ENCODE measurements at regions not wholly inside any gene's neighbourhood (a gene's known extent, or its start where the extent isn't known, plus 50 kb on each side); places are given as distances from the start of the nearest gene placed in this dataset.
"Not testable (repeated sequence)": the region's sequence is repeated elsewhere in the genome, so short reads cannot be mapped to it uniquely, and the experiment has no call there.

GRCh38 chr2:121066526-121066925 is 218.5 kb downstream of the TFCP2L1 start:
- DNase-seq = no peak

DNA sequence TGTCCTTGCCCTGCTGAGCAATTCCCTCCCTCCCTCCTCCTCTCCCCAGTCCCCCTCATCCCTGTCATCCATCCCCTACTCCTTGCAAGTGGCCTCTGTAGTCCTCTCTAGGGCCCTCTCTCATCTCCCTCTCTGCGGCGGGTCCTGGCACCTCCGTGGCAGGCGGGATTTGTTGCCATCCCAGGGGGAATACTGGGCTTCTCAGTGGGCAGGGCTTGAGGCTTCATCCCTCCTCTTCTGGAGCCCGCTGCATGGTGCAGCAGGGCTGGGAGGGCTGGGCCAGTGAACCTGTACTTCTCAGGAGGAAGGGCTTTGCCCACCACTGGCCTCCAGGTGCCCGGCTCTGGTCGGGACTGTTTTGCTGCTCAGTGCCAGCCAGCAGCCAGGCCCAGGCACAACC is 216.2 kb downstream of the TFCP2L1 start:
- no peak for DNase-seq

GRCh38 chr2:121069434-121069969 is 215.5 kb downstream of the TFCP2L1 start:
- no peak for DNase-seq

GRCh38 chr2:121070061-121070460 is 214.9 kb downstream of the TFCP2L1 start:
- DNase-seq = not testable (repeated sequence)

GRCh38 chr2:121071034-121071504 is 213.9 kb downstream of the TFCP2L1 start:
- DNase-seq = peak; percentile 59 to 80 (median 59)

- DNase-seq = no peak
These were observed 212.2 kb downstream of the TFCP2L1 start for GRCh38 chr2:121072784-121073183.

GRCh38 chr2:121073320-121074210 is 211.4 kb downstream of the TFCP2L1 start:
- no peak for DNase-seq

DNA sequence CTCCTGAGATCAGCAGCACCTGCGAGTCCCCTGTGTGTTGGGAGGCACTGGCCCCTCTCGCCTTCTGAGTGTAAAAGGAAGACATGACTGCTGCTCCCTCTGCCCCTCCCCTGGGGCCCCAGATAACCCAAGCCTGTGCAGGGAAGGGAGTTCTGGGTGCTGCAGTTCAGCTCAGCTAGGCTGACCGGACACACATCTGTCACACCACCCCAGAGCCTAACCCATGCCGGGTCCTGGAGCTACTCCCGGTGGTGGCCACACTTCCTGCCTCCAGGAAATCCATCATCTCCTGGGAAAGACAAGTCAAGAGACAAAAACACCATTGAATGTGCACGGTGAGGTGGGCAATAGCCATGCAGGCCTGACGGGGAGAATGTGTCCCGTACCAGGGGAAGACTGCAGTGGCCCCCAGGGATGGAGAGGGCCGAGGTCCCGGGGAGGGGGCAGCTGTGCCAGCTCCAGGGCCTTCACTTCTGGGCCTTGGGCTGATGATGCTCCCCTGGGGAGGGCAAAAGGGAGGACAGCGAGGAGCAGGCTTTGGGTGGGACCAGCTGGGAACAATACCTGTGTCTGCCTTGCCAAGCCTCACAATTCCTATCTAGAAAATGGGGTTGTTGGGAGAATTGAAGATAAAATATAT is 210.6 kb downstream of the TFCP2L1 start:
- DNase-seq = no peak

GRCh38 chr2:121075006-121075551 is 209.9 kb downstream of the TFCP2L1 start:
- DNase-seq = peak; percentile 57 to 77 (median 67)

DNA sequence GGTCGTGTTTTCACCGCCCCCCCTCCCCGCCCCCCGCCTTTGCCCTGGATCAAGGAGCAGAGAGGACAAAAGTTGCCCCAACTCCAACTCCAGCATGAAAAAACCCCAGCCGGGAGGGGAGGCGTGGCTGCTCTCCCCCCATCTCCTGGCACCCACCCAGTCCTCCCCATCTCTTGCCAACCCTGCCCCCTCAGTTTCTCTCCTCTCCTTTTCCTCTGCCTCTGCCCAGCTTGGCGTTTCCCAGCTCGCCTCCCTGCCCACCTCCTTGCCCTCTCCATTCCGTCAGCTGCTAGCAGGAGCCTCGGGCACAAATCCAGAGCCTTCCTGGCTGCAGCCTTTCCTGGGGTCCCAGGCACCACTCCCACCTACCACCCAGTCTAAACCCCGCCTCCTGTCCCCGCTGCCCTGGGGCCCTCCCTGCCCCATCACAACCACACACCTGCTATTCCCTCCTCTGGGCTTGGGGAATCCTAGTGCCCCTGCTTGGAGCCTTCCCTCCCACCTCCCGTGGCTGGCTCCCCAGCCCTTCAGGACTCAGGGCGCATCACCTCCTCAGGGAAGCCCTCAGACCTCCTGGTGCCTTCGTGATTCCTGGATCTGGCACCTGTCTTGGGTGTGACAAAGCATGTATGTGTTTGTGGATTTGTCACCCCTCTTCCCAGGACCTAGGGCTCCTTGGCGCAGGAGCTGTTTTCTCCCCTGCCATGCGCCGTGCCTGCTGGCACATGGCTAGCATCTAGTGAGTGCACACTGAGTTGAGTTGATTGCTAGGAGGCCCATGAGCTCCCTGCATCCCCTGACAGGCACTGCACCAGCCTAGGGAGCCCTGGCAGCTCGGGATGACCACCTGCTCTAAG is 209.1 kb downstream of the TFCP2L1 start:
- DNase-seq = no peak

- no peak for DNase-seq
These were observed 208.5 kb downstream of the TFCP2L1 start for GRCh38 chr2:121076498-121076820.

GRCh38 chr2:121076885-121077549 is 208.0 kb downstream of the TFCP2L1 start:
- peak; percentile 73 to 86 (median 75) for DNase-seq

DNA sequence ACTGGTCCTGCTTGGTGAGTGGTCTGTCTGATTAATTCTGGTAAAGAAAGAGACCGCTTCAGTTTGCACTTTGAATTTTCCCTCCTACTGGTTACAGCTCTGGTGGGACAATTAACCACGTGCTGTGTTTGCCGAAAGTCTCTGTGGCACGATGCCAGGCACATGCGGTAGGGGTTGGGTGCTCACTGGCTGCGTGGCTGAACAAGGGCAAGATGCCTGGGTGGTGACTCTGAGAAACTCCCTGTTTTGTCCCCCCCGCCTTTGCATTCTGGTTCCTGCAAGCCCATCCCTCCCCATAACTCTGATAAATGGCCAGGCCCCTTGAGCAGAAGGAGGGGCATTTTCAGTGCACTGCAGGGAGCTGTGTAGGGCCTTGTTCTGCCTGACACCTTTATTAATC is 206.1 kb downstream of the TFCP2L1 start:
- no peak for DNase-seq

DNA sequence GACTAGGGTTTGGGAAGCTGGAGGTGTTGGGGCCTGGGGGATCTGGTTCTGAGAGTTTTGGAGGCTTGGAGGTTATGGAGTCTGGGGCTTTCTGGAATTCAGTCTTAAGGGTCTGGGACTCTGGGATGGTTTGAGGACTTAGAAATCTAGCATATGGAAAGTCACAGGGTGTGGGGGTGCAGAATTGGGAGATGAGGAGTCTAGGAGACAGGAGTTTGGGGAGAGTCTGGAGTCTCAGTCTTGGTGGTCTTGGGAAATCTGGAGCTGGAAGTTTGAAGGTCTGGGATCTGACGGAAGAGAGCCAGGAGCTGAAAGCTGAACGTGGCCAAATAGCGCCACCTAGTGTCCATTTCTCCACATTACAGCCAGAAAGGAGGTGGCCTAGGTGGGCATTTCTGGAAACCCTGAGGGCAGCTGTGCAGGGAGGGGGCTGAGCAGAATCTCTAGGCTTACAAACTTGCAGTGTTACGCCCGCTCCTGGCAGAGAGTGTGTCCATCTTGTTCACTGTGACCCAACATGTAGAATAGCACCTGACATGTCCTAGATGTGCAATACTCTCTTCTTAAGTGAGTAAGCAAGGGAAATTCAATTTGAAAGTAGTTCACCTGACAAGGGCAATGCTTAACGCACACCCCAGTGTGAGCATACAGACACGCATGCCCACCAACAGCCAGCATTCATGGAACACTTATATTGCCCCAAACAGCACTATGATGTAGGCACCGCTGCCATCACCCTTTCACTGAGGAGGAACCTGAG is 204.8 kb downstream of the TFCP2L1 start:
- DNase-seq = peak; percentile 57 to 67 (median 66)

DNA sequence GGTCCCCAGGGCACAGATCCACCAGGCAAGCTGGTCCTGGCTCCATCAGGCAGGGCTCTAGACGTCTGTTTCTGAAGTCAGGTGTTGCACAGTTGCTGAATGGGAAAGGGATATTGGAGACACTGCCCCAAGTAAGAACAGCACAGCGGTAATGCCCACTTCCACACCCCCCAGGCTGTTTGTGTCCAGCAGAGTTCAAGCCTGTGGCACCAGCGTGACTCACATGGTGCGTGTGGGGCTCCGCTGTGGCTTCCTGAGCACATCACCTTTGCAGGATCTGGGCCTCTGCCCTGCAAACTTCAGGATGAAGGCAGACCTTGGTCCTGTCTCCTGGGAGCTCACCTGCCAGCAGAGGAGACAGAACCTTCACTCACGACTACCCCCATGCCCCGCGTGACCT is 203.3 kb downstream of the TFCP2L1 start:
- DNase-seq = no peak

DNA sequence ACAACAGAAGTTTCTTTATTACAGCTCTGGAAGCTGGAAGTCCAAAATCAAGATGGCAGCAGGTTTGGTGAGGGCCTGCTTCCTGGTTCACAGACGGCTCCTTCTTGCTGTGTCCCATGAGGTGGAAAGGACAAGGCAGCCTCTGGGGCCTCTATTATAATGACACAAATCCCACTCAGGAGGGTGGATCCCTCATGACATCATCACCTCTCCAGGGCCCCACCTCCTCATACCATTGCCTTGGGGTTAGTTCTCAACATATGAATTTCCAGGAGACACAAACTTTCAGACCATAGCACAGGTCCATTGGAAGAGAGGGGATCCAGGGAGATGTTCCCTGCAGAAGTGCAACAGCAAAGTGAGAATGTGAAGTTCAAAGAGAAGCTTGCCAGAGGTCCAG is 202.8 kb downstream of the TFCP2L1 start:
- no peak for DNase-seq

DNA sequence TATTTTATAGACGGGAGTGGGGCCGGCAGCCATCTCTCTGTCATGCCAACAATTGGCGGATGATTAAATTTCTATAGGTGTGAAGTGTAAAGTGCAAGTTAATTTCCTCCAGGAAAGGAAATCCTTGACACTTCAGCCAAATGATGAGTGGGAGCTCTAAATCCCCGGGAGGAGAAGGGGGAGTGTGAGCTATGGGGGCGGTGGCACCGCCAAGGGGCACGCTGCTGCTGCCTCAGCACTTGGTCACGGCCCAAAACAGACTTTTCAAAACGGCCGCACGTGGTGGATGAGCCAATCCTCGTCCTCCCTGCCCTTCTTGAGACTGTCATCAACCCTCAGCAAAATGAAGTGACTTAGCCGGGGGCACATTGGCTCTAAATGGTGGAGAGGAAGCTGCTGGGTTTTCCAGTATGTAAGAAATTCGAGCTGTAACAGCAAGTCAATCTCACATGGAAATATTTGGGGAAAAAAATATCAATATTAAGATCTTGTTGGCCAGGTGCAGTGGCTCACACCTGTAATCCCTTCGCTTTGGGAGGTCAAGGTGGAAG is 200.8 kb downstream of the TFCP2L1 start:
- no peak for DNase-seq

- DNase-seq = no peak
These were observed 199.2 kb downstream of the TFCP2L1 start for GRCh38 chr2:121085801-121086200.

GRCh38 chr2:121086450-121086849 is 198.6 kb downstream of the TFCP2L1 start:
- DNase-seq = no peak

GRCh38 chr2:121087117-121087516 is 197.9 kb downstream of the TFCP2L1 start:
- DNase-seq = no peak
